Lung (tissue), 11 donors: ENCODE measurements at regions not wholly inside any gene's neighbourhood (a gene's known extent, or its start where the extent isn't known, plus 50 kb on each side); places are given as distances from the start of the nearest gene placed in this dataset.

ENCODE experiments used
- ATAC-seq: fragments of 200-7000 bp; cut with Tn5 transposase; one replicate; pipeline ENCODE4 v1.9.1; 2020; ENCODE audit warnings: moderate number of reproducible peaks; ENCODE audit not compliant: insufficient read depth, low FRiP score
- DNase-seq, 3 donors: peaks; one replicate each; pipeline ENCODE4 v3.0.0-alpha.2; 2013 to 2017
- H3K27ac ChIP-seq, 2 donors: one replicate each; pipeline ENCODE4 v1.5.1; 2013; ENCODE audit warnings: mild to moderate bottlenecking in 2 of 2, moderate library complexity in 2 of 2, control low read depth in 1 of 2, inconsistent platforms in 1 of 2, low read depth in 1 of 2, low read length in 1 of 2
- H3K27me3 ChIP-seq, 3 donors: one replicate each; pipeline ENCODE4 v1.5.1; 2013; ENCODE audit warnings: low read length in 2 of 3; ENCODE audit not compliant: control insufficient read depth in 3 of 3, insufficient read depth in 3 of 3
- H3K36me3 ChIP-seq, 4 donors: one replicate each; pipeline ENCODE4 v1.5.1; 2013; ENCODE audit warnings: low read length in 4 of 4, mild to moderate bottlenecking in 1 of 4, moderate library complexity in 1 of 4; ENCODE audit not compliant: control insufficient read depth in 4 of 4, insufficient read depth in 4 of 4
- H3K4me1 ChIP-seq, 5 donors: one replicate each; pipeline ENCODE4 v1.5.1; 2013; ENCODE audit warnings: low read length in 5 of 5, mild to moderate bottlenecking in 2 of 5, moderate library complexity in 1 of 5; ENCODE audit not compliant: control insufficient read depth in 5 of 5, insufficient read depth in 5 of 5
- H3K4me3 ChIP-seq: one replicate; pipeline ENCODE4 v1.5.1; 2013; ENCODE audit warnings: mild to moderate bottlenecking, control low read depth, moderate library complexity
- H3K9ac ChIP-seq, 2 donors: one replicate each; pipeline ENCODE4 v1.5.1; 2013; ENCODE audit warnings: low read length in 2 of 2, control low read depth in 1 of 2; ENCODE audit not compliant: insufficient read depth in 1 of 2
- H3K9me3 ChIP-seq, 4 donors: one replicate each; pipeline ENCODE4 v1.5.1; 2013; ENCODE audit warnings: low read length in 3 of 4, mild to moderate bottlenecking in 1 of 4, moderate library complexity in 1 of 4; ENCODE audit not compliant: control insufficient read depth in 4 of 4, insufficient read depth in 3 of 4
- CTCF ChIP-seq: IDR thresholded peaks from 2 replicates; pipeline ENCODE4 v1.5.1; 2012; ENCODE audit warnings: mild to moderate bottlenecking; ENCODE audit errors: control extremely low read depth, extremely low read depth
- WGBS, 2 donors: extraction: QIAGEN DNeasy Blood & Tissue Kit; methylation state at CpG; one replicate each; pipeline ENCODE4 v1.1.7; 2013; 5-methylcytosine and 5-hydroxymethylcytosine counted together
- donor health status: control.
- donor health status: control.
- donor health status: Bipolar disorder and iron deficiency.
- donor health status: healthy.
- donor health status: DM: yes; HTN: yes; CAD: no.

- ATAC-seq (no peak), DNase-seq (no peak)
- peaks cover 0 to 3% (median 0%) of the 10 kb centered on the region in 4 donors for H3K9me3 ChIP-seq
- H3K4me1 ChIP-seq, result peaks cover 0 to 5% (median 0%) of the 10 kb centered on the region in 5 donors
- no peak overlapping the region for H3K9ac ChIP-seq
- no peak overlapping the region for H3K27ac ChIP-seq
- no peaks in the 10 kb centered on the region for H3K36me3 ChIP-seq
- no peak overlapping the region for H3K4me3 ChIP-seq
- TF ChIP-seq CTCF, result no peak
- H3K27me3 ChIP-seq, result no peaks in the 10 kb centered on the region
Measured at GRCh38 chr17:13323990-13324389, 277.7 kb downstream of the HS3ST3A1 start.

- Histone ChIP-seq H3K4me3 (no peak overlapping the region), H3K27me3 (no peaks in the 10 kb centered on the region), H3K4me1 (peaks cover 0 to 5% (median 0%) of the 10 kb centered on the region in 5 donors), H3K9ac (no peak overlapping the region), H3K9me3 (peaks cover 0 to 3% (median 0%) of the 10 kb centered on the region in 4 donors), H3K27ac (no peak overlapping the region), H3K36me3 (no peaks in the 10 kb centered on the region)
- no peak for TF ChIP-seq CTCF
- DNase-seq (no peak), ATAC-seq (no peak)
- 93 to 97% methylated on average over 3 of the region's 3 CpGs for WGBS, 2 donors
Measured at GRCh38 chr17:13321951-13322701, 279.6 kb downstream of the HS3ST3A1 start.

- H3K27ac ChIP-seq, result no peak overlapping the region
- WGBS, 2 donors, result 44 to 72% methylated on average over 5 of the region's 5 CpGs
- no peak for ATAC-seq
Measured at GRCh38 chr17:13320046-13320785, 281.5 kb downstream of the HS3ST3A1 start.

More at GRCh38 chr17:13320046-13320785, 281.5 kb downstream of the HS3ST3A1 start:
- H3K36me3 ChIP-seq, result no peaks in the 10 kb centered on the region
- no peak overlapping the region for H3K9ac ChIP-seq
- DNase-seq, result peak in 2 of 3 donors; percentile 23 to 44
- no peak for TF ChIP-seq CTCF
- peaks cover 0 to 3% (median 0%) of the 10 kb centered on the region in 4 donors for H3K9me3 ChIP-seq
- peaks cover 0 to 5% (median 0%) of the 10 kb centered on the region in 5 donors for H3K4me1 ChIP-seq
- H3K4me3 ChIP-seq, result no peak overlapping the region
- no peaks in the 10 kb centered on the region for H3K27me3 ChIP-seq
